Nephron (organoid): ENCODE measurements at regions not wholly inside any gene's neighbourhood (a gene's known extent, or its start where the extent isn't known, plus 50 kb on each side); places are given as distances from the start of the nearest gene placed in this dataset.
"Not testable (repeated sequence)": the region's sequence is repeated elsewhere in the genome, so short reads cannot be mapped to it uniquely, and the experiment has no call there.

Experiments used
- H3K27ac Mint-ChIP-seq, 3 experiments: 2 replicates each; pipeline ENCODE4 v1.8.0; 2020; ENCODE audit warnings: mixed read lengths in 3 of 3, mild to moderate bottlenecking in 2 of 3, moderate library complexity in 1 of 3
- H3K27me3 Mint-ChIP-seq: 2 replicates; pipeline ENCODE4 v1.8.0; 2021; ENCODE audit warnings: low read depth, mild to moderate bottlenecking, moderate library complexity, mixed read lengths
- H3K36me3 Mint-ChIP-seq: 2 replicates; pipeline ENCODE4 v1.8.0; 2020; ENCODE audit warnings: low read depth, mixed read lengths
- H3K4me1 Mint-ChIP-seq: 2 replicates; pipeline ENCODE4 v1.8.0; 2020; ENCODE audit warnings: mixed read lengths
- H3K4me3 Mint-ChIP-seq, 3 experiments: 2 replicates each; pipeline ENCODE4 v1.8.0; 2020; ENCODE audit warnings: mild to moderate bottlenecking in 3 of 3, mixed read lengths in 3 of 3, moderate library complexity in 2 of 3
- H3K9me3 Mint-ChIP-seq: 2 replicates; pipeline ENCODE4 v1.8.0; 2020; ENCODE audit warnings: mixed read lengths
- TF ChIP-seq, protein P1 (sequence below), 3 experiments: fragments of 200-600 bp; sonication (generic); IDR thresholded peaks; one replicate each; pipeline ENCODE4 v1.5.0; 2021; ENCODE audit warnings: antibody characterized with exemption in 3 of 3; ENCODE audit not compliant: unreplicated experiment in 3 of 3

DNA sequence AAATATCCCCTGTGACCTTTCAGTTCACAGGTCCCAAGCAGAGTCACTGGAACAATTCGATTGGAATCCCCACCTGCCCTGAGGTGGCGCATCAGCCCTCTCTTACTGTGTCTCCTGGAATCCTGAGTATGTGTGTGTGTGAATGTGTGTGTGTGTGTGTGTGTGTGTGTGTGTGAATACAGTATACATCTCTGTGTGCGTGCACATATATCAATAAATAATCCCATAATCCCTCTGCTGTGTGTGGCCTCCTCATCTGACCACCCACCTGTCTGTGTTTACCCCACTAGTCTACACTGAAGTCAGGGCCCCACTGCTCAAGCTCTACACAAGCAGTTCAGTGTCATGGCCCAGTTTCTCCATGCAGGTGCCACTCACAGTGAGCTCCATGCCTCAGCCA is 187.4 kb downstream of the ERCC6L2 start:
- TF ChIP-seq, protein P1, sequence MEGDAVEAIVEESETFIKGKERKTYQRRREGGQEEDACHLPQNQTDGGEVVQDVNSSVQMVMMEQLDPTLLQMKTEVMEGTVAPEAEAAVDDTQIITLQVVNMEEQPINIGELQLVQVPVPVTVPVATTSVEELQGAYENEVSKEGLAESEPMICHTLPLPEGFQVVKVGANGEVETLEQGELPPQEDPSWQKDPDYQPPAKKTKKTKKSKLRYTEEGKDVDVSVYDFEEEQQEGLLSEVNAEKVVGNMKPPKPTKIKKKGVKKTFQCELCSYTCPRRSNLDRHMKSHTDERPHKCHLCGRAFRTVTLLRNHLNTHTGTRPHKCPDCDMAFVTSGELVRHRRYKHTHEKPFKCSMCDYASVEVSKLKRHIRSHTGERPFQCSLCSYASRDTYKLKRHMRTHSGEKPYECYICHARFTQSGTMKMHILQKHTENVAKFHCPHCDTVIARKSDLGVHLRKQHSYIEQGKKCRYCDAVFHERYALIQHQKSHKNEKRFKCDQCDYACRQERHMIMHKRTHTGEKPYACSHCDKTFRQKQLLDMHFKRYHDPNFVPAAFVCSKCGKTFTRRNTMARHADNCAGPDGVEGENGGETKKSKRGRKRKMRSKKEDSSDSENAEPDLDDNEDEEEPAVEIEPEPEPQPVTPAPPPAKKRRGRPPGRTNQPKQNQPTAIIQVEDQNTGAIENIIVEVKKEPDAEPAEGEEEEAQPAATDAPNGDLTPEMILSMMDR (IDR thresholded peaks at IDR 0.05; ENCODE audit: unreplicated experiment in 3 of 3) = no peak
- no peaks in the 10 kb centered on the region for H3K36me3 Mint-ChIP-seq

DNA sequence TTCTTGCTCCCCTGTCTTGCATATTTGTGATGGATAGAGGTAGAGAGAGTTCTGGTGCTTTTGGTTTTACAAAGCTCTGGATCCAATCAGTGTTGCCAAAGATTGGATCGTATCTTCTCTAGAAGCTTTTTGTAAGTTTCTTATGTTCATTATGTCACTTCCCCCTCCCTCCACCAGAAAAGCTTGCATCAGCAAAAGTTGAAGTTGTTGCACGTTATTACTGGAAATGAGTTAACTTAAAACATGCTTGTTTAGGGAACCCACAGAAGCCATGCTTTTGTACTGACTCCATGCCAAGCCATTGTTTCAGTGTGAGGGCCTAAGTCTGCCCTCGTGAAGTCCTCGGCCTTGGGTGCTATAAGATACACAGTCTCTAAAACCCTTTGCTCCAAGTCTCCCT is 186.5 kb downstream of the ERCC6L2 start:
- Mint-ChIP-seq H3K36me3 (no peaks in the 10 kb centered on the region), H3K9me3 (peaks cover 12% of the 10 kb centered on the region), H3K4me3 (no peak overlapping the region), H3K27ac (peak overlapping the region; percentile 41 to 69 (median 58)), H3K4me1 (peaks cover 28% of the 10 kb centered on the region), H3K27me3 (no peaks in the 10 kb centered on the region)
- TF ChIP-seq, protein P1 (IDR thresholded peaks at IDR 0.05; ENCODE audit: unreplicated experiment in 3 of 3) = no peak

More for the DNA sequence above, 187.4 kb downstream of the ERCC6L2 start:
- H3K9me3 Mint-ChIP-seq = peaks cover 12% of the 10 kb centered on the region
- H3K4me3 Mint-ChIP-seq = no peak overlapping the region
- peaks cover 31% of the 10 kb centered on the region for H3K4me1 Mint-ChIP-seq
- H3K27me3 Mint-ChIP-seq = no peaks in the 10 kb centered on the region
- H3K27ac Mint-ChIP-seq = peak overlapping the region in 1 of 3 experiments; percentile 86

DNA sequence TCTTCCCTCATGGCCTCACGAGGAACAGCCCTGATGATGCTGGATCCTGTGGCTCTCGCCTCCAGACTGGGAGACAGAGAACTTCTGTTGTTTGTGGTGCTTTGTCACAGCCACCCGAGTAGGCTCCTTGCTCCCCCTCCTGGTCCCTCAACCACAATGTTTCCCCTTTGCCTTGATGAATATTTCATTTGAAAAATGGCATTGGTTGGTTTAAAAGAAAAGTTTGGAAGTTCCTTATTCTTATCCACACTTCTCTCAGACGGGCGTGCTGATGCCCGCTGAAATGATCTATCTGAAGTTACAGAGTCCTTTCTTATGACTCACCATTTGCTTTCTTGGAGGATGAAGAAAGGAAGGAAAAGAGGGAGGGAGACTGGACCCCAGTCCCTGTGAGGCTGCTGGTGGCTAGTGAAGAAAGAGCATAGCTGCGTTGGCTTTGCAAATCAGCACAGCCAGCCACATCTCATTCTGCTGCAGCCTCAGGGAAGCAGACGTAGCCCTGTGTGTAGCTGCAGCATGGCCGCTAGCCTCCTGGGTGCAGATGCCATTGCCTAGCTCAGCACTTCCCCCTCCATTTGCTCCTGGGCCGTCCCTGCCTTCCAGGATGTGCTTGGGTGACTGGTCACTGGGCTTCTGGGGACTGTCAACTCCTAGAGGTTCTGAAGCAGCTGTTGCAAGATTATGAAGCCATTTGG is 185.9 kb downstream of the ERCC6L2 start:
- Mint-ChIP-seq H3K27me3 (no peaks in the 10 kb centered on the region), H3K9me3 (peaks cover 17% of the 10 kb centered on the region), H3K27ac (peak overlapping the region; percentile 41 to 69 (median 58)), H3K36me3 (no peaks in the 10 kb centered on the region), H3K4me3 (no peak overlapping the region), H3K4me1 (peaks cover 23% of the 10 kb centered on the region)
- TF ChIP-seq, protein P1 (IDR thresholded peaks at IDR 0.05; ENCODE audit: unreplicated experiment in 3 of 3) = peak; percentile 17 to 42 (median 17)

DNA sequence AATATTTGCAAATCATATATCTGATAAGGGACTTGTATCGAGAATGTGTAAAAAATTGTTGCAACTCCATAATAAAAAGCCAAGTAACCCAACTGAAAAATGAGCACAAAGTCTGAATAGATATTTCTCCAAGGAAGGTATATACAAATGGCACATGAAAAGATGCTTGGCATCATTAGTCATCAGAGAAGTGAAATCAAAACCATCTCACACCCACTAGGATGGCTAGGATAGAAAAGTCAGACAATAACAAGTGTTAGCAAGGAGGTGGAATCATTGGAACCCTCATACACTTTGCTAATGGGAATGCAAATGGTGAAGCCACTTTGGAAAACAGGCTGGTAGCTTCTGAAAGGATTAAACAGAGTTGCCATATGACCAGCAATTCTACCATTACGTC is 182.7 kb downstream of the ERCC6L2 start:
- TF ChIP-seq, protein P1 (IDR thresholded peaks at IDR 0.05; ENCODE audit: unreplicated experiment in 3 of 3) = no peak
- Mint-ChIP-seq H3K27me3 (no peaks in the 10 kb centered on the region), H3K4me1 (peaks cover 18% of the 10 kb centered on the region), H3K9me3 (peaks cover 20% of the 10 kb centered on the region), H3K36me3 (peaks cover 6% of the 10 kb centered on the region), H3K4me3 (no peak overlapping the region), H3K27ac (no peak overlapping the region)

DNA sequence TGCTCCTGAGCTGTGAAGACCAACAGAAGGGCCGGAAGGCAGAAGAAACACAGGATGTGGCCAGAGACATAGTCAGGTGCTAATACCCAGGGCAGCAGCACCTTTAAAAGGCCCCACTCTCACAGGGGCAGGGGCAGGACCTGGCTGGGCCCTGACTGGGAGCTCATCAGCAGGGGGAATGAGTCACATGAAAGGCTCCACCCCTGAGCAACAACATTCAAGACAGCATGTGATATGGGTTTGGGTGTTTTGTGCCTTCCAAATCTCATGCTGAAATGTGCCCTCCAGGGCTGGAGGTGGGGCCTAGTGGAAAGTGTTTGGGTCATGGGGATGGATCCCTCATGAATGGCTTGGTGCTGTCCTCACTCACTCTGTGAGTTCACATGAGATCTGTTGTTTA is 181.7 kb downstream of the ERCC6L2 start:
- H3K9me3 Mint-ChIP-seq = peaks cover 20% of the 10 kb centered on the region
- peaks cover 14% of the 10 kb centered on the region for H3K4me1 Mint-ChIP-seq
- no peak overlapping the region for H3K27ac Mint-ChIP-seq
- H3K27me3 Mint-ChIP-seq = no peaks in the 10 kb centered on the region
- TF ChIP-seq, protein P1 (IDR thresholded peaks at IDR 0.05; ENCODE audit: unreplicated experiment in 3 of 3) = no peak
- peaks cover 6% of the 10 kb centered on the region for H3K36me3 Mint-ChIP-seq
- H3K4me3 Mint-ChIP-seq = no peak overlapping the region

DNA sequence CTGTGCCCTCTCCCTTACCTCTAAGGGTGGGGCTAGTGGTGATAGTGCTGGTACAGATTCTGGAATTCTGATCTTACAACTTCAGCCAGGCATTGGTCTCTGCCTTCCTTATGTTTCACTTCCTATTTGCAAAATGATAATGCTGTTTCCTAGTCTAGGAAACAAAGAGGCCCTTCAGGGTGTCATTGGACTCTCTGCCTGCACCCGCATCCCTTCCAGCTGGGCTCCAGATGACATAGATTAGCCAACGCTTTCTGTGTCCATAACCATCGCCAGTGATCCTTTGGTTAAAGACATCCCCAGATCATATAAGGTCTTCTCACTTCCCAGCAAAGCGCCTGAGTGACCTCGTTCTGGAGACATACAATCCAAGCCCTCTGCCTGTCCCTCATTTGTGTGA is 180.7 kb downstream of the ERCC6L2 start:
- H3K36me3 Mint-ChIP-seq = peaks cover 6% of the 10 kb centered on the region
- H3K9me3 Mint-ChIP-seq = peaks cover 18% of the 10 kb centered on the region
- H3K27me3 Mint-ChIP-seq = peaks cover 4% of the 10 kb centered on the region
- TF ChIP-seq, protein P1 (IDR thresholded peaks at IDR 0.05; ENCODE audit: unreplicated experiment in 3 of 3) = no peak
- H3K4me1 Mint-ChIP-seq = peaks cover 12% of the 10 kb centered on the region
- no peak overlapping the region for H3K27ac Mint-ChIP-seq
- no peak overlapping the region for H3K4me3 Mint-ChIP-seq

DNA sequence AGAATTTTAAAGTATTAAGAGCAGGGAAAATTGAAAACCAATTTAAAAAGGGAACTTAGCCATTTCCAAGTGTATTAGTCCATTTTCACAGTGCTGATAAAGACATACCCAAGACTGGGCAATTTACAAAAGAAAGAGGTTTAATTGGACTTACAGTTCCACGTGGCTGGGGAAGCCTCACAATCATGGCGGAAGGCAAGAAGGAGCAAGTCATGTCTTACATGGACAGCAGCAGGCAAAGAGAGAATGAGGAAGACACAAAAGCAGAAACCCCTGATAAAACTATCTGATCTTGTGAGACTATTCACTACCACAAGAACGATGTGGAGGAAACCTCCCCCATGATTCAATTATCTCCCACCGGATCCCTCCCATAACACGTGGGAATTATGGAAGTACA is 178.8 kb downstream of the ERCC6L2 start:
- H3K4me3 Mint-ChIP-seq = not testable (repeated sequence)

More for the DNA sequence above, 178.8 kb downstream of the ERCC6L2 start:
- peaks cover 17% of the 10 kb centered on the region for H3K4me1 Mint-ChIP-seq
- not testable (repeated sequence) for H3K36me3 Mint-ChIP-seq, H3K27ac Mint-ChIP-seq
- peaks cover 17% of the 10 kb centered on the region for H3K9me3 Mint-ChIP-seq
- peaks cover 11% of the 10 kb centered on the region for H3K27me3 Mint-ChIP-seq
